ENCODE measurements at regions not wholly inside any gene's neighbourhood (a gene's known extent, or its start where the extent isn't known, plus 50 kb on each side); places are given as distances from the start of the nearest gene placed in this dataset.
"Not testable (repeated sequence)": the region's sequence is repeated elsewhere in the genome, so short reads cannot be mapped to it uniquely, and the experiment has no call there.

DNA sequence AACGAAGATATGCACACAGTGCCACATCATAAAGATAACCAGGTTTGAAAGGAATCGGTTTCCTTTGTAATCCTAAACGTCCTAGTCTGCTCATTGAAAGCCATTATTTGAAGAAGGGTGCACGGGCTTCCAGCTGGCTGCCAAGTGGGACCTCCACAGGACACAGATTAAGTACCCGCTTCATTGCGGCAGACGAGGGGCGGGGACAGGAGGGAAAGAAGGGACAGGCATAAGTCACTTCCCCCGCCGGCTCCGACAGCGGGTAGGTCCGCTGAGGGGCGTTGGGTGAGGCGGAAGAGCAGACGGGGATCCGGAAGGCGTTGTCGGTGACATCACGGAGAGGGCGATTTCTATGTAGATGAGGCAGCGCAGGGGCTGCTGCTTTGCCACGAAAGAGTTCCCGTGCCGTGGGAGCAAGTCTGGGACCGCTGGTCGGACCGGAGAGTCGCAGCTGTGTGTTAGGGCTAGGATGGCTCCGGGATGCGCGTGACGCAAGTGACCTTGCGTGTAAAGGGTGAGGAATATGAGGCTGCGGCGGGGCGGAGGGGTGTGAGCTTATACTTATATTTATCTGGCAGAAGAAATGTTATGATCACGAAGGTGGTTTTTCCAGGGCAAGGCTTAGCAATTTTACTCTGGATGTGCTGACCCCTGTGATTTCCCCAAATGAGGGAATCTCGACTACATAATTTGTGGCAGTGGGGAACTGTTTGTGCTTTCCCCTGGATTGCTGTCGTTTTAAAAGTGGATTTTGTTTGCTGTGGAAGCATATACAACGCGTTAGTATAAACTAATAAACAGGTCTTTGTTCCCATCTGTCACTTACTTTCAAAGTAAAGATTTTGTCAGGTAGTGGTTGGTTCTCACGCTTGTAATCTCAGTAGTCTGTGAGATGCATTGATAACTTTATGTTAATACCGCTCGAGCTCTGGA is 80.7 kb downstream of the PPIAL4G start:
- H3K4me3 ChIP-seq = peak overlapping the region; percentile 61 to 67
- H3K36me3 ChIP-seq; intact Hi-C loops (cut with DNase I); H3K4me1 ChIP-seq; H3K9me3 ChIP-seq; H3K27me3 ChIP-seq; DNase-seq (ENCODE audit: extremely low spot score in 2 of 2): not testable (repeated sequence)
- peak overlapping the region; percentile 68 for H3K27ac ChIP-seq
- peak; percentile 24 to 75 for TF ChIP-seq POLR2AphosphoS5 (IDR thresholded peaks at IDR 0.05; ENCODE audit: insufficient read depth in 1 of 2, low read depth in 1 of 2)

DNA sequence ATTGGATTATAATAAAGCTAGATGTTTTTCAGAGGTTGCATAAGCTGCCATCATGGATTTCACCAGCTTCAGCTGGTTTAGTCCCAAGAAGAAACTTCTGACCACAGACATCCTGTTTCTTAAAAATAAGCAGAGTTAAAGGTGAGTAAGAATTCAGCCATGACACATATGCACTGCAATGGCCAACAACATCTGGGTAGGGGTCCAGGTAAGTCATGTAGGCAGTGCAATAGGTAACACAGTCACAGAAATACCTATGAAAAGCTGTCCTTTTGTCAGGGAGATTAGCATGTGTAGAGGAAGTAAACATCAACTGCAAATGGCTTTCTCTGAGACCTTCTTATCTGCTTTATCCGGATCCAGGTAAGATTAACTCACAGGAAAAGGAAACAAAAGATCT is 85.6 kb downstream of the PPIAL4G start:
- H3K9me3 ChIP-seq; H3K27me3 ChIP-seq; H3K4me3 ChIP-seq; intact Hi-C loops (cut with DNase I); H3K27ac ChIP-seq; H3K36me3 ChIP-seq; DNase-seq (ENCODE audit: extremely low spot score in 2 of 2); H3K4me1 ChIP-seq: not testable (repeated sequence)

DNA sequence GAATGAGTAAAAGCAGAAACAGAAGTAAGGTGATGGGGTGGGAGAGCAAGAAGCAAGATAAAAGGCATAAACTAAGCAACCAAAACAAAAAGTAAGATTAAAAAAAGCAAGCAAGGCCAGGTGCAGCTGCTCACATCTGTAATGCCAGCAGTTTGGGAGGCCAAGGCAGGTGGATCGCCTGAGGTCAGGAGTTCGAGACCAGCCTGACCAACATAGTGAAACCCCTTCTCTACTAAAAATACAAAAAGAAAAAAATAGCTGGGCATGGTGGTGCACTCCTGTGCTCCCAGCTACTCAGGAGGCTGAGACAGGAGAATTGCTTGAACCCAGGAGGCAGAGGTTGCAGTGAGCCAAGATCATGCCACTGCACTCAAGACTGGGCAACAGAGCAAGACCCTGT is 90.6 kb downstream of the PPIAL4G start:
- H3K27me3 ChIP-seq; H3K36me3 ChIP-seq; H3K4me3 ChIP-seq; H3K9me3 ChIP-seq; intact Hi-C loops (cut with DNase I); H3K27ac ChIP-seq; H3K4me1 ChIP-seq; DNase-seq (ENCODE audit: extremely low spot score in 2 of 2): not testable (repeated sequence)

GRCh38 chr1:148391323-148391722 is 91.8 kb downstream of the PPIAL4G start:
- intact Hi-C loops (cut with DNase I) = not testable (repeated sequence)

DNA sequence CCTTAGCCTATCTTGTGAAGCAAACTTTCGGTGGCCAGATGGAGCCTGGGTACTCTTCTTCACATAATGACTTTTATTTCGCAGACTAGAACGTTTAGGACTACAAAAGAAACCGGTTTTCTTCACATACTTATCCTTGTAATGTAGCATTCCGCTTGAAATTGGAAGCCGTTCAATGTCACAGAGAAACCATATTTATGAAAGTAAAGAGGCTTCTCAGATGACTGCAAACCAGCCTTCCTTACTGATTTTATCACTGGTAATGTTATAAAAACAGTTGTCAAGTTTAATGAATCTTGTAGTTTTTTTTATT is 94.1 kb downstream of the PPIAL4G start:
- Histone ChIP-seq H3K4me1 (peaks cover 8% of the 10 kb centered on the region), H3K9me3 (no peaks in the 10 kb centered on the region), H3K36me3 (no peaks in the 10 kb centered on the region), H3K4me3 (peak overlapping the region; percentile 61 to 65), H3K27me3 (no peaks in the 10 kb centered on the region), H3K27ac (peak overlapping the region; percentile 94)
- TF ChIP-seq CTCF (IDR thresholded peaks at IDR 0.05) (no peak), POLR2A (IDR thresholded peaks at IDR 0.05) (no peak), POLR2AphosphoS5 (IDR thresholded peaks at IDR 0.05; ENCODE audit: insufficient read depth in 1 of 2, low read depth in 1 of 2) (peak in 1 of 2 donors; percentile 7)
- intact Hi-C loops (cut with DNase I) = no loop called here
- no peak for DNase-seq (ENCODE audit: extremely low spot score in 2 of 2)

More at GRCh38 chr1:148391323-148391722, 91.8 kb downstream of the PPIAL4G start:
- H3K27ac ChIP-seq; H3K4me1 ChIP-seq; H3K27me3 ChIP-seq; DNase-seq (ENCODE audit: extremely low spot score in 2 of 2); H3K36me3 ChIP-seq; H3K4me3 ChIP-seq; H3K9me3 ChIP-seq: not testable (repeated sequence)

DNA sequence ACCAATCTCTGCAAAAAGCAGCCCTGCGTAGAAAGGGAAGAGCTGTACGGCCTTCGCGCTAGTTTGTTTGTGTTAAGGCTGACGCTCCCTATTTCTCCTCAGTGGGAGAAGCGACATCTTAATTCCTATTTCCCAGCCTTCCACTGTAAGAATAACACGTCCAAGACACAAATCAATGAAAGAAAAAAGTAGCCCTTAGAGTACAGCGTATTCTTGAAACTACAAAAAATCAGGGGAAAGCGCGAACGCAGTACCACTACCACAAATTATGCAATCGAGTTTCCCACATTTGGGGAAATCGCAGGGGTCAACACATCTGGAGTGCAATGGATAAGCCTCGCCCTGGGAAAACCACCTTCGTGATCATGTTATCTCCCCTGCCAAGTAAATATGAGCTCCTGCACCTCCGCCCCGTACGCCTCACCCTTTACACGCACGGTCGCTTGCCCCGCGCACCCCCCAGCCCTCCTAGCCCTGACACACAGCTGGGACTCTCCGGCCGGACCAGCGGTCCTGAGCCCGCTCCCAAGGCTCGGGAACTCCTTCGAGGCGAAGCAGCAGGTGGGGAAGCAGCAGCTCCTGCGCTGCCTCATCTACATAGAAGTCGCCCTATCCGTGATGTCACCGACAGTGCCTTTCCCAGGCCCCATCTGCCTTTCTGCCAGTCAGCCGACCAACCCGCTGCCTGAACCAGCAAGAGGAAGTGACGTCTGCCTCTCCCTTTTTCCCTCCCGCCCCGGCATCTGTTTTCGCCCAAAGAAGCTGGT is 94.7 kb downstream of the PPIAL4G start:
- H3K4me3 ChIP-seq = peak overlapping the region; percentile 61 to 65
- no peaks in the 10 kb centered on the region for H3K36me3 ChIP-seq
- peak in 1 of 2 donors; percentile 94 for DNase-seq (ENCODE audit: extremely low spot score in 2 of 2)
- no peak for TF ChIP-seq CTCF (IDR thresholded peaks at IDR 0.05)
- peak; percentile 70 to 90 for TF ChIP-seq POLR2AphosphoS5 (IDR thresholded peaks at IDR 0.05; ENCODE audit: insufficient read depth in 1 of 2, low read depth in 1 of 2)
- TF ChIP-seq POLR2A (IDR thresholded peaks at IDR 0.05) = peak in 1 of 2 donors; percentile 53
- no peaks in the 10 kb centered on the region for H3K27me3 ChIP-seq
- H3K27ac ChIP-seq = peak overlapping the region; percentile 94
- H3K4me1 ChIP-seq = peaks cover 8% of the 10 kb centered on the region
- no peaks in the 10 kb centered on the region for H3K9me3 ChIP-seq
- intact Hi-C loops (cut with DNase I) = no loop called here

DNA sequence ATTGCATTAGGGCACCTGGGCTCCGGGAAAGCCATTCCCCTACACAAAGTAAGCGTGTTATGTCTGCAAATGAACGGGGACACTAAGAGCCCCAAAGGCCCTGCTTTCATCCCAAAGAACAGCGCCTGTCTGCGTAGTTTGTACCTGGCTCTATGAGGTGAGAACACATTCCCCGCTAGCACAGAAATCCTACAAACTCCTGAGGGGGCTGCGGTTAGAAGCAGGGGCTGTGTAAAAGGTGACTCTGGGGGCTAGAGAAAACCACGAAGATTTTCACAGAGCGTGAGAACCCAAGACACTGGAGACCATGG is 95.2 kb downstream of the PPIAL4G start:
- intact Hi-C loops (cut with DNase I); H3K9me3 ChIP-seq: not testable (repeated sequence)
- peak overlapping the region; percentile 94 for H3K27ac ChIP-seq

GRCh38 chr1:148387122-148387948 is 95.8 kb downstream of the PPIAL4G start:
- DNase-seq (ENCODE audit: extremely low spot score in 2 of 2); H3K27me3 ChIP-seq; intact Hi-C loops (cut with DNase I); H3K4me3 ChIP-seq; H3K9me3 ChIP-seq; H3K4me1 ChIP-seq; H3K36me3 ChIP-seq: not testable (repeated sequence)
- peak overlapping the region; percentile 94 for H3K27ac ChIP-seq

More for the DNA sequence above, 95.2 kb downstream of the PPIAL4G start:
- H3K27me3 ChIP-seq; H3K36me3 ChIP-seq; H3K4me1 ChIP-seq; DNase-seq (ENCODE audit: extremely low spot score in 2 of 2): not testable (repeated sequence)
- peak overlapping the region; percentile 61 to 65 for H3K4me3 ChIP-seq

Data from vagina (tissue), 2 donors.